ENCODE measurements at regions not wholly inside any gene's neighbourhood (a gene's known extent, or its start where the extent isn't known, plus 50 kb on each side); places are given as distances from the start of the nearest gene placed in this dataset.
"Not testable (repeated sequence)": the region's sequence is repeated elsewhere in the genome, so short reads cannot be mapped to it uniquely, and the experiment has no call there.

- no peak for DNase-seq (ENCODE audit: low spot score)
- in situ Hi-C loops (cut with HindIII; ENCODE audit: low sequenced_read_pairs): no loop called here
These were observed 583.9 kb upstream of the API5 start for GRCh38 chr11:42727879-42728278.

GRCh38 chr11:42762348-42762747, 549.4 kb upstream of the API5 start:
- no peak for DNase-seq (ENCODE audit: low spot score)
- in situ Hi-C loops (cut with HindIII; ENCODE audit: low sequenced_read_pairs): no loop called here

- peak; percentile 69 for DNase-seq (ENCODE audit: low spot score)
- in situ Hi-C loops (cut with HindIII; ENCODE audit: low sequenced_read_pairs): no loop called here
These were observed 546.9 kb upstream of the API5 start for GRCh38 chr11:42764936-42765335.

- no peak for DNase-seq (ENCODE audit: low spot score)
- in situ Hi-C loops (cut with HindIII; ENCODE audit: low sequenced_read_pairs): no loop called here
These were observed 543.2 kb upstream of the API5 start for GRCh38 chr11:42768576-42768975.

- peak; percentile 20 for DNase-seq (ENCODE audit: low spot score)
- in situ Hi-C loops (cut with HindIII; ENCODE audit: low sequenced_read_pairs): no loop called here
These were observed 541.2 kb upstream of the API5 start for GRCh38 chr11:42770444-42771065.

- no peak for DNase-seq (ENCODE audit: low spot score)
- in situ Hi-C loops (cut with HindIII; ENCODE audit: low sequenced_read_pairs): no loop called here
These were observed 538.9 kb upstream of the API5 start for GRCh38 chr11:42772886-42773285.

- in situ Hi-C loops (cut with HindIII; ENCODE audit: low sequenced_read_pairs): no loop called here
- DNase-seq (ENCODE audit: low spot score): no peak
These were observed 538.1 kb upstream of the API5 start for GRCh38 chr11:42773729-42774128.

- in situ Hi-C loops (cut with HindIII; ENCODE audit: low sequenced_read_pairs): no loop called here
- DNase-seq (ENCODE audit: low spot score): no peak
These were observed 537.2 kb upstream of the API5 start for GRCh38 chr11:42774567-42774966.

- DNase-seq (ENCODE audit: low spot score): no peak
- in situ Hi-C loops (cut with HindIII; ENCODE audit: low sequenced_read_pairs): no loop called here
These were observed 534.0 kb upstream of the API5 start for GRCh38 chr11:42777776-42778175.

GRCh38 chr11:42778193-42778592, 533.6 kb upstream of the API5 start:
- no peak for DNase-seq (ENCODE audit: low spot score)
- in situ Hi-C loops (cut with HindIII; ENCODE audit: low sequenced_read_pairs): no loop called here

GRCh38 chr11:42779555-42779954, 532.2 kb upstream of the API5 start:
- no peak for DNase-seq (ENCODE audit: low spot score)
- in situ Hi-C loops (cut with HindIII; ENCODE audit: low sequenced_read_pairs): no loop called here

GRCh38 chr11:42786981-42787380, 524.8 kb upstream of the API5 start:
- DNase-seq (ENCODE audit: low spot score): no peak
- in situ Hi-C loops (cut with HindIII; ENCODE audit: low sequenced_read_pairs): no loop called here

- in situ Hi-C loops (cut with HindIII; ENCODE audit: low sequenced_read_pairs); DNase-seq (ENCODE audit: low spot score): not testable (repeated sequence)
These were observed 516.3 kb upstream of the API5 start for GRCh38 chr11:42795483-42795882.

GRCh38 chr11:42800041-42800440, 511.8 kb upstream of the API5 start:
- in situ Hi-C loops (cut with HindIII; ENCODE audit: low sequenced_read_pairs): no loop called here
- DNase-seq (ENCODE audit: low spot score): no peak

- DNase-seq (ENCODE audit: low spot score): no peak
- in situ Hi-C loops (cut with HindIII; ENCODE audit: low sequenced_read_pairs): no loop called here
These were observed 509.4 kb upstream of the API5 start for GRCh38 chr11:42802201-42802899.

- in situ Hi-C loops (cut with HindIII; ENCODE audit: low sequenced_read_pairs): no loop called here
- peak; percentile 2 for DNase-seq (ENCODE audit: low spot score)
These were observed 505.6 kb upstream of the API5 start for GRCh38 chr11:42806191-42806590.

- DNase-seq (ENCODE audit: low spot score): no peak
- in situ Hi-C loops (cut with HindIII; ENCODE audit: low sequenced_read_pairs): no loop called here
These were observed 499.4 kb upstream of the API5 start for GRCh38 chr11:42812361-42812760.

- no peak for DNase-seq (ENCODE audit: low spot score)
- in situ Hi-C loops (cut with HindIII; ENCODE audit: low sequenced_read_pairs): no loop called here
These were observed 498.8 kb upstream of the API5 start for GRCh38 chr11:42812960-42813359.

- DNase-seq (ENCODE audit: low spot score): no peak
- in situ Hi-C loops (cut with HindIII; ENCODE audit: low sequenced_read_pairs): no loop called here
These were observed 495.3 kb upstream of the API5 start for GRCh38 chr11:42816471-42816870.

GRCh38 chr11:42819126-42819525, 492.7 kb upstream of the API5 start:
- no peak for DNase-seq (ENCODE audit: low spot score)
- in situ Hi-C loops (cut with HindIII; ENCODE audit: low sequenced_read_pairs): no loop called here

- in situ Hi-C loops (cut with HindIII; ENCODE audit: low sequenced_read_pairs): not testable (repeated sequence)
These were observed 489.6 kb upstream of the API5 start for GRCh38 chr11:42822188-42822587.

More at GRCh38 chr11:42822188-42822587, 489.6 kb upstream of the API5 start:
- not testable (repeated sequence) for DNase-seq (ENCODE audit: low spot score)
